Right lobe of liver (tissue), 6 donors: ENCODE measurements at regions not wholly inside any gene's neighbourhood (a gene's known extent, or its start where the extent isn't known, plus 50 kb on each side); places are given as distances from the start of the nearest gene placed in this dataset.

ENCODE experiments used
- ATAC-seq, 4 donors: fragments of 200-7000 bp; cut with Tn5 transposase; one replicate each; pipeline ENCODE4 v1.9.1; 2020; ENCODE audit warnings: mild to moderate bottlenecking in 4 of 4, moderate library complexity in 4 of 4
- DNase-seq, 3 donors: peaks; one replicate each; pipeline ENCODE4 v3.0.0-alpha.2; 2020
- H3K27ac ChIP-seq, 3 donors: fragments of 200-600 bp; one replicate each; pipeline ENCODE4 v1.8.0; 2022
- H3K27me3 ChIP-seq, 2 donors: fragments of 200-600 bp; one replicate each; pipeline ENCODE4 v1.8.0; 2022
- H3K36me3 ChIP-seq, 4 donors: fragments of 200-600 bp; sonication (generic) in 1 of 4; one replicate each; pipeline versions ENCODE4 v1.5.1 to v1.8.0; 2017 to 2022; ENCODE audit warnings: control low read depth in 1 of 4
- H3K4me1 ChIP-seq, 4 donors: fragments of 200-600 bp; sonication (generic) in 1 of 4; one replicate each; pipeline versions ENCODE4 v1.5.1 to v1.8.0; 2017 to 2022; ENCODE audit warnings: control low read depth in 1 of 4
- H3K4me3 ChIP-seq, 3 donors: fragments of 200-600 bp; one replicate each; pipeline ENCODE4 v1.8.0; 2022
- H3K9me3 ChIP-seq, 4 donors: fragments of 200-600 bp; sonication (generic) in 1 of 4; one replicate each; pipeline versions ENCODE4 v1.5.1 to v1.8.0; 2017 to 2022; ENCODE audit warnings: control low read depth in 1 of 4
- CTCF ChIP-seq, 4 donors: fragments of 200-600 bp in 3 of 4; fragments of 450-650 bp in 1 of 4; IDR thresholded peaks; one replicate each; pipeline versions ENCODE4 v1.5.1 to v1.8.0; 2016 to 2022; ENCODE audit warnings: antibody characterized with exemption in 4 of 4, mild to moderate bottlenecking in 2 of 4
- POLR2A ChIP-seq: fragments of 450-650 bp; IDR thresholded peaks from one replicate; pipeline ENCODE4 v1.6.1; 2017; ENCODE audit warnings: antibody characterized with exemption, mild to moderate bottlenecking
- WGBS: methylation state at CpG from one replicate; pipeline ENCODE4 v1.1.6; 2018; ENCODE audit warnings: low coverage, low lambda C conversion rate; ENCODE audit not compliant: insufficient coverage; ENCODE audit errors: missing lambda C conversion rate; 5-methylcytosine and 5-hydroxymethylcytosine counted together
- intact Hi-C, 2 donors: fragments of 100-400 bp; cut with DNase I; formaldehyde crosslinking; loops; one replicate each; pipeline versions ENCODE4 v1.11.2 to v1.14.1; 2022
- donor health status: DM: no; HTN: yes; CAD: no.
- donor health status: DM: no; HTN: no; CAD: no.
- donor health status: DM: no; HTN: no; CAD: no.
- donor health status: DM: no; HTN: yes; CAD: no.
- donor health status: DM: no; HTN: yes; CAD: no.

- Histone ChIP-seq H3K4me3 (no peak overlapping the region), H3K4me1 (no peaks in the 10 kb centered on the region), H3K36me3 (no peaks in the 10 kb centered on the region), H3K27ac (no peak overlapping the region), H3K9me3 (no peaks in the 10 kb centered on the region), H3K27me3 (no peaks in the 10 kb centered on the region)
- ATAC-seq, result no peak
- intact Hi-C loops, result no loop called here
- TF ChIP-seq POLR2A (no peak), CTCF (IDR thresholded peaks at IDR 0.05) (no peak)
- WGBS, result 68% methylated on average over 5 of the region's 6 CpGs
- no peak for DNase-seq
Observed at GRCh38 chr11:93952082-93952780, 68.9 kb upstream of the HEPHL1 start.

- intact Hi-C loops, result no loop called here
- 41% methylated on average over 5 of the region's 5 CpGs for WGBS
Observed at GRCh38 chr11:93957397-93957952, 63.7 kb upstream of the HEPHL1 start.

GRCh38 chr11:93958991-93959390, 62.2 kb upstream of the HEPHL1 start:
- intact Hi-C loops, result no loop called here
- Histone ChIP-seq H3K4me1 (no peaks in the 10 kb centered on the region), H3K27me3 (no peaks in the 10 kb centered on the region), H3K27ac (no peak overlapping the region), H3K4me3 (no peak overlapping the region), H3K36me3 (no peaks in the 10 kb centered on the region), H3K9me3 (no peaks in the 10 kb centered on the region)
- ATAC-seq (no peak), DNase-seq (no peak)
- TF ChIP-seq POLR2A (no peak), CTCF (IDR thresholded peaks at IDR 0.05) (no peak)
- WGBS, result 67% methylated on average over 3 of the region's 3 CpGs

More at GRCh38 chr11:93957397-93957952, 63.7 kb upstream of the HEPHL1 start:
- no peaks in the 10 kb centered on the region for H3K9me3 ChIP-seq
- DNase-seq, result no peak
- H3K4me3 ChIP-seq, result no peak overlapping the region
- no peaks in the 10 kb centered on the region for H3K4me1 ChIP-seq
- no peak for ATAC-seq
- TF ChIP-seq CTCF (IDR thresholded peaks at IDR 0.05), result no peak
- no peak for TF ChIP-seq POLR2A
- H3K36me3 ChIP-seq, result no peaks in the 10 kb centered on the region
- H3K27ac ChIP-seq, result no peak overlapping the region
- H3K27me3 ChIP-seq, result no peaks in the 10 kb centered on the region

- Histone ChIP-seq H3K4me3 (no peak overlapping the region), H3K27me3 (no peaks in the 10 kb centered on the region), H3K4me1 (no peaks in the 10 kb centered on the region), H3K36me3 (no peaks in the 10 kb centered on the region), H3K27ac (no peak overlapping the region), H3K9me3 (no peaks in the 10 kb centered on the region)
- DNase-seq, result no peak
- 69% methylated on average over 5 of the region's 5 CpGs for WGBS
- intact Hi-C loops, result no loop called here
- no peak for ATAC-seq
- no peak for TF ChIP-seq POLR2A
- TF ChIP-seq CTCF (IDR thresholded peaks at IDR 0.05), result no peak
Observed at GRCh38 chr11:93959663-93960062, 61.5 kb upstream of the HEPHL1 start.
